IMR-90 (cell line): ENCODE measurements at regions not wholly inside any gene's neighbourhood (a gene's known extent, or its start where the extent isn't known, plus 50 kb on each side); places are given as distances from the start of the nearest gene placed in this dataset.

ENCODE experiments used
- ATAC-seq: fragments of 200-7000 bp; cut with Tn5 transposase; 2 replicates; pipeline ENCODE4 v1.9.1; 2020; ENCODE audit warnings: low read depth, mild to moderate bottlenecking, moderate library complexity
- BruUV-seq: library from RNA; stranded (reverse); fragments of 400-500 nt; replicated peaks from 2 replicates; lab custom pipeline; 2021; lab: Mats Ljungman, UMichigan
- CTCF ChIA-PET: fragments of 300-600 bp; formaldehyde crosslinking; extraction: SDS; loops from one replicate; lab custom pipeline; 2021; ENCODE audit warnings: antibody characterized with exemption; lab: Yijun Ruan, JAX
- POLR2A ChIA-PET: fragments of 300-600 bp; sonication (Branson Sonifier 250); formaldehyde crosslinking; loops from one replicate; lab custom pipeline; 2022; ENCODE audit warnings: antibody characterized with exemption; ENCODE audit not compliant: unreplicated experiment; lab: Charles Lee
- DNase-seq: peaks from one replicate; pipeline ENCODE4 v3.0.0; 2013
- H2AFZ ChIP-seq: replicated peaks from 2 replicates; pipeline ENCODE3; 2013; ENCODE audit warnings: low read length, mild to moderate bottlenecking; ENCODE audit not compliant: poor library complexity
- H2AK5ac ChIP-seq: 2 replicates; pipeline ENCODE4 v1.6.1; 2013; ENCODE audit warnings: low read depth, low read length, inconsistent platforms
- H2AK9ac ChIP-seq: replicated peaks from 2 replicates; pipeline ENCODE3; 2013; ENCODE audit warnings: mild to moderate bottlenecking, low read depth, low read length, moderate library complexity; ENCODE audit not compliant: poor library complexity
- H2BK120ac ChIP-seq: 2 replicates; pipeline ENCODE4 v1.6.1; 2013; ENCODE audit warnings: low read depth, low read length, inconsistent platforms
- H2BK15ac ChIP-seq: 3 replicates; pipeline ENCODE4 v1.6.1; 2013; ENCODE audit warnings: low read depth, low read length, inconsistent platforms
- H2BK20ac ChIP-seq: 2 replicates; pipeline ENCODE4 v1.6.1; 2013; ENCODE audit warnings: low read depth, mild to moderate bottlenecking, inconsistent platforms, low read length, moderate library complexity
- H2BK5ac ChIP-seq: 2 replicates; pipeline ENCODE4 v1.6.1; 2013; ENCODE audit warnings: mild to moderate bottlenecking, low read depth, low read length, inconsistent platforms; ENCODE audit not compliant: poor library complexity, severe bottlenecking
- H3K14ac ChIP-seq: replicated peaks from 2 replicates; pipeline ENCODE4 v1.6.1; 2013; ENCODE audit warnings: low read depth, low read length, inconsistent platforms
- H3K18ac ChIP-seq: 2 replicates; pipeline ENCODE4 v1.6.1; 2013; ENCODE audit warnings: low read depth, low read length, control low read depth
- H3K23ac ChIP-seq: 2 replicates; pipeline ENCODE4 v1.6.1; 2013; ENCODE audit warnings: low read depth, low read length, inconsistent platforms
- H3K27ac ChIP-seq: 2 replicates; pipeline ENCODE4 v1.5.1; 2013; ENCODE audit warnings: mild to moderate bottlenecking, control low read depth, low read length; ENCODE audit not compliant: insufficient read depth
- H3K27me3 ChIP-seq: 2 replicates; pipeline ENCODE4 v1.6.1; 2013; ENCODE audit warnings: low read length; ENCODE audit not compliant: control insufficient read depth, insufficient read depth
- H3K36me3 ChIP-seq: 2 replicates; pipeline ENCODE4 v1.6.1; 2013; ENCODE audit warnings: low read length, mixed read lengths; ENCODE audit not compliant: control insufficient read depth, insufficient read depth
- H3K4ac ChIP-seq: 2 replicates; pipeline ENCODE4 v1.6.1; 2013; ENCODE audit warnings: low read depth, low read length, inconsistent platforms
- H3K4me1 ChIP-seq: 2 replicates; pipeline ENCODE4 v1.6.1; 2013; ENCODE audit warnings: low read length, mixed read lengths; ENCODE audit not compliant: control insufficient read depth, insufficient read depth
- H3K4me2 ChIP-seq: 2 replicates; pipeline ENCODE4 v1.6.1; 2013; ENCODE audit warnings: low read depth, mild to moderate bottlenecking, control low read depth, low read length, moderate library complexity
- H3K4me3 ChIP-seq: 2 replicates; pipeline ENCODE4 v1.5.1; 2013; ENCODE audit warnings: low read depth, mild to moderate bottlenecking, control low read depth, low read length, moderate library complexity; ENCODE audit not compliant: insufficient read depth
- H3K56ac ChIP-seq: 2 replicates; pipeline ENCODE4 v1.6.1; 2013; ENCODE audit warnings: low read length, inconsistent platforms; ENCODE audit not compliant: insufficient read depth; ENCODE audit errors: extremely low read depth
- H3K79me1 ChIP-seq, 2 experiments: 2 replicates each; pipeline ENCODE4 v1.6.1; 2013; ENCODE audit warnings: low read length in 2 of 2, inconsistent platforms in 1 of 2, low read depth in 1 of 2
- H3K9ac ChIP-seq: 2 replicates; pipeline ENCODE4 v1.6.1; 2013; ENCODE audit warnings: low read depth, low read length, control low read depth
- H3K9me1 ChIP-seq: 2 replicates; pipeline ENCODE4 v1.6.1; 2013; ENCODE audit warnings: low read length, inconsistent platforms; ENCODE audit not compliant: insufficient read depth
- H3K9me3 ChIP-seq: 2 replicates; pipeline ENCODE4 v1.6.1; 2013; ENCODE audit warnings: low read length; ENCODE audit not compliant: control insufficient read depth, insufficient read depth
- H4K20me1 ChIP-seq: 2 replicates; pipeline ENCODE4 v1.6.1; 2013; ENCODE audit warnings: low read length, inconsistent platforms; ENCODE audit not compliant: insufficient read depth
- H4K5ac ChIP-seq: 2 replicates; pipeline ENCODE4 v1.6.1; 2013; ENCODE audit warnings: mild to moderate bottlenecking, low read depth, low read length, control low read depth
- H4K8ac ChIP-seq, 2 experiments: 2 replicates each; pipeline ENCODE4 v1.6.1; 2013; ENCODE audit warnings: low read depth in 2 of 2, low read length in 2 of 2, control low read depth in 1 of 2, inconsistent platforms in 1 of 2
- H4K91ac ChIP-seq: 2 replicates; pipeline ENCODE4 v1.6.1; 2013; ENCODE audit warnings: low read depth, low read length, inconsistent platforms; ENCODE audit not compliant: insufficient read depth
- BHLHE40 ChIP-seq: fragments of 150-350 bp; IDR thresholded peaks from 2 replicates; pipeline ENCODE4 v1.6.1; 2016; ENCODE audit warnings: mild to moderate bottlenecking, low read depth, low read length
- CHD1 ChIP-seq: IDR thresholded peaks from 2 replicates; pipeline ENCODE4 v1.6.1; 2012; ENCODE audit warnings: low read depth, low read length, improper control_type of control experiment
- FOS ChIP-seq: fragments of 150-350 bp; IDR thresholded peaks from 2 replicates; pipeline ENCODE4 v1.6.1; 2016; ENCODE audit warnings: low read depth, low read length
- MAFK ChIP-seq: IDR thresholded peaks from 2 replicates; pipeline ENCODE4 v1.6.1; 2012; ENCODE audit warnings: low read depth, low read length, improper control_type of control experiment
- MAZ ChIP-seq: IDR thresholded peaks from 2 replicates; pipeline ENCODE4 v1.6.1; 2012; ENCODE audit warnings: low read depth, mild to moderate bottlenecking, low read length, improper control_type of control experiment, moderate library complexity, borderline replicate concordance
- MXI1 ChIP-seq: IDR thresholded peaks from 2 replicates; pipeline ENCODE4 v1.6.1; 2012; ENCODE audit warnings: low read depth, mild to moderate bottlenecking, low read length, moderate library complexity, borderline replicate concordance
- NFE2L2 ChIP-seq: fragments of 150-350 bp; IDR thresholded peaks from 2 replicates; pipeline ENCODE4 v1.6.1; 2016; ENCODE audit warnings: low read depth, mild to moderate bottlenecking, low read length
- POLR2A ChIP-seq: IDR thresholded peaks from 2 replicates; pipeline ENCODE4 v1.6.1; 2012; ENCODE audit warnings: mild to moderate bottlenecking, low read depth, low read length
- RAD21 ChIP-seq: IDR thresholded peaks from 2 replicates; pipeline ENCODE4 v1.6.1; 2012; ENCODE audit warnings: low read length, improper control_type of control experiment
- RCOR1 ChIP-seq: IDR thresholded peaks from 2 replicates; pipeline ENCODE4 v1.6.1; 2012; ENCODE audit warnings: mild to moderate bottlenecking, low read length, improper control_type of control experiment; ENCODE audit not compliant: insufficient replicate concordance
- RFX5 ChIP-seq: IDR thresholded peaks from 2 replicates; pipeline ENCODE4 v1.8.0; 2012; ENCODE audit warnings: low read depth, mild to moderate bottlenecking, low read length, moderate library complexity
- SMC3 ChIP-seq: fragments of 150-350 bp; IDR thresholded peaks from 2 replicates; pipeline ENCODE4 v1.6.1; 2016; ENCODE audit warnings: low read depth, mild to moderate bottlenecking, antibody characterized with exemption, low read length, moderate library complexity
- WGBS, 2 experiments: methylation state at CpG; one replicate each; pipeline versions ENCODE4 v1.1.5 to v1.1.7; 2013; ENCODE audit warnings: missing lambda C conversion rate in 2 of 2; ENCODE audit not compliant: insufficient read length in 1 of 2; ENCODE audit errors: extremely low coverage in 2 of 2; 5-methylcytosine and 5-hydroxymethylcytosine counted together
- dilution Hi-C: fragments of 300-500 bp; cut with HindIII; formaldehyde crosslinking; loops from one replicate; pipeline ENCODE4 v1.14.3; 2018; ENCODE audit warnings: low sequenced_read_pairs; ENCODE audit not compliant: unreplicated experiment
- in situ Hi-C: fragments of 300-500 bp; cut with MboI; formaldehyde crosslinking; loops from 3 replicates; pipeline ENCODE4 v1.14.3; 2019; ENCODE audit warnings: low sequenced_read_pairs, inconsistent platforms, mixed read lengths
- intact Hi-C: fragments of 100-400 bp; cut with micrococcal nuclease; formaldehyde crosslinking; loops from 2 replicates; pipeline ENCODE4 v1.10.0; 2022
- TF ChIP-seq, protein P1 (sequence below): conservative IDR thresholded peaks from 2 replicates; pipeline ENCODE4 v1.5.1; 2012; ENCODE audit warnings: mild to moderate bottlenecking, low read depth, low read length, improper control_type of control experiment
- TF ChIP-seq, protein P2 (sequence below): fragments of 150-350 bp; IDR thresholded peaks from 2 replicates; pipeline ENCODE4 v1.6.1; 2016; ENCODE audit warnings: low read depth, mild to moderate bottlenecking, low read length, moderate library complexity, borderline replicate concordance

DNA sequence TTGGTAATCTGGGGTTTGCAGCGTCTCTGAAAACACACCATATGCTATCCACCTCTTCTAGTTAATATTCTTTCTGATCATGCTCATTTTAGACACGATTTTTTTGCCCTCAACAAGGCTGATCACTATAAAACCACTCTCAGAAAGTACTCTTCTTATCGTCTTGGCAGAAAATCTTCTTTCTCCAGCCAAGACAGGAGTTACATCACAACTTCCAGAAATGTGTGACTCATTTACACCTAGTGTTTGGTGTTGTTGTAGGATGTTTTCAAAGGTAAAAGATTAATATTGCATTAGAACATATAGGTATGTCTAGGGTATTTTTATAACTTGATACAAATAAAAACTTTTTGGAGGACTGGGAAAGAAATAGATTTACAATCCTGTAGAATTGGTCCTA is 138.5 kb upstream of the NETO1 start:
- WGBS, 2 experiments: no CpG with 5 or more reads among the region's 3 CpGs
- ATAC-seq: no peak
- DNase-seq: no peak

More for the DNA sequence above, 138.5 kb upstream of the NETO1 start:
- no peak overlapping the region for H3K27ac ChIP-seq
- ChIA-PET POLR2A (no interaction called here), CTCF (no interaction called here)
- in situ Hi-C loops: no loop called here
- H3K23ac ChIP-seq: no peak overlapping the region
- no peaks in the 10 kb centered on the region for H3K79me1 ChIP-seq
- intact Hi-C loops: no loop called here
- H4K8ac ChIP-seq: no peak overlapping the region
- H2AFZ ChIP-seq: no peak overlapping the region
- H3K27me3 ChIP-seq: no peaks in the 10 kb centered on the region
- no peak overlapping the region for H2BK120ac ChIP-seq
- no TSS peak for BruUV-seq
- H3K36me3 ChIP-seq: no peaks in the 10 kb centered on the region
- H4K91ac ChIP-seq: no peak overlapping the region
- no peaks in the 10 kb centered on the region for H3K9me3 ChIP-seq
- H2BK15ac ChIP-seq: no peak overlapping the region
- H3K56ac ChIP-seq: no peak overlapping the region
- no peaks in the 10 kb centered on the region for H3K4me1 ChIP-seq
- H2AK9ac ChIP-seq: no peak overlapping the region
- no peaks in the 10 kb centered on the region for H4K20me1 ChIP-seq
- no peak overlapping the region for H2BK5ac ChIP-seq
- no peak overlapping the region for H3K4ac ChIP-seq
- no peak overlapping the region for H3K9ac ChIP-seq
- TF ChIP-seq RFX5 (no peak), RCOR1 (no peak), FOS (no peak), POLR2A (no peak), NFE2L2 (no peak), CHD1 (no peak), BHLHE40 (no peak), MXI1 (no peak), MAZ (no peak), MAFK (no peak), RAD21 (no peak), SMC3 (no peak)
- TF ChIP-seq, protein P1, sequence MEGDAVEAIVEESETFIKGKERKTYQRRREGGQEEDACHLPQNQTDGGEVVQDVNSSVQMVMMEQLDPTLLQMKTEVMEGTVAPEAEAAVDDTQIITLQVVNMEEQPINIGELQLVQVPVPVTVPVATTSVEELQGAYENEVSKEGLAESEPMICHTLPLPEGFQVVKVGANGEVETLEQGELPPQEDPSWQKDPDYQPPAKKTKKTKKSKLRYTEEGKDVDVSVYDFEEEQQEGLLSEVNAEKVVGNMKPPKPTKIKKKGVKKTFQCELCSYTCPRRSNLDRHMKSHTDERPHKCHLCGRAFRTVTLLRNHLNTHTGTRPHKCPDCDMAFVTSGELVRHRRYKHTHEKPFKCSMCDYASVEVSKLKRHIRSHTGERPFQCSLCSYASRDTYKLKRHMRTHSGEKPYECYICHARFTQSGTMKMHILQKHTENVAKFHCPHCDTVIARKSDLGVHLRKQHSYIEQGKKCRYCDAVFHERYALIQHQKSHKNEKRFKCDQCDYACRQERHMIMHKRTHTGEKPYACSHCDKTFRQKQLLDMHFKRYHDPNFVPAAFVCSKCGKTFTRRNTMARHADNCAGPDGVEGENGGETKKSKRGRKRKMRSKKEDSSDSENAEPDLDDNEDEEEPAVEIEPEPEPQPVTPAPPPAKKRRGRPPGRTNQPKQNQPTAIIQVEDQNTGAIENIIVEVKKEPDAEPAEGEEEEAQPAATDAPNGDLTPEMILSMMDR: no peak
- TF ChIP-seq, protein P2, sequence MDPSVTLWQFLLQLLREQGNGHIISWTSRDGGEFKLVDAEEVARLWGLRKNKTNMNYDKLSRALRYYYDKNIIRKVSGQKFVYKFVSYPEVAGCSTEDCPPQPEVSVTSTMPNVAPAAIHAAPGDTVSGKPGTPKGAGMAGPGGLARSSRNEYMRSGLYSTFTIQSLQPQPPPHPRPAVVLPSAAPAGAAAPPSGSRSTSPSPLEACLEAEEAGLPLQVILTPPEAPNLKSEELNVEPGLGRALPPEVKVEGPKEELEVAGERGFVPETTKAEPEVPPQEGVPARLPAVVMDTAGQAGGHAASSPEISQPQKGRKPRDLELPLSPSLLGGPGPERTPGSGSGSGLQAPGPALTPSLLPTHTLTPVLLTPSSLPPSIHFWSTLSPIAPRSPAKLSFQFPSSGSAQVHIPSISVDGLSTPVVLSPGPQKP: no peak
- H3K14ac ChIP-seq: no peak overlapping the region
- no peak overlapping the region for H3K18ac ChIP-seq
- no peak overlapping the region for H3K4me2 ChIP-seq
- dilution Hi-C loops: no loop called here
- no peaks in the 10 kb centered on the region for H3K9me1 ChIP-seq
- no peak overlapping the region for H2BK20ac ChIP-seq
- H3K4me3 ChIP-seq: no peak overlapping the region
- no peak overlapping the region for H2AK5ac ChIP-seq
- no peak overlapping the region for H4K5ac ChIP-seq
